HG03442 (cell line): ENCODE measurements at regions not wholly inside any gene's neighbourhood (a gene's known extent, or its start where the extent isn't known, plus 50 kb on each side); places are given as distances from the start of the nearest gene placed in this dataset.

Experiments used
- ATAC-seq: cut with Tn5 transposase; IDR thresholded peaks from one replicate; pipeline ENCODE4 v1.9.1; 2021; ENCODE audit warnings: mild to moderate bottlenecking, moderate library complexity; ENCODE audit not compliant: unreplicated experiment

DNA sequence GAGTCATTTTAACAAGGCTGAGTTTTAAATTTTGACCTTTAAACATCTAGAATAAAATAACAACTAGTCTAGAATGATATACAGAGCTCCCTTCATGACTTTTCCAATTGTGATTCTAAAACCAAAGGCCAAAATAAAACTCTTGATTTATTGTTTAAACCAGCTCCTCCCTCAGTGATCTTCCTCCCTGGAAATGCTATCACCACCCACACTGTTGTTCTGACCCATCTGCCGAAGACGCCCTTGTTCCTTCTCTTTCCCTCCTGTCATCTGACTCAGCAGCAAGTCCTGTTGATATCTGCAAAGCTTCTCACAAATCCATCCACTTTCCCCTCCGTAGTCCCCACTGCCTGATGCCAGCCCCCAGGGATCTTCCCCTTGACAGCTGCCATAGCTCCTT is 231.6 kb upstream of the DYNLRB2 start:
- no peak for ATAC-seq

DNA sequence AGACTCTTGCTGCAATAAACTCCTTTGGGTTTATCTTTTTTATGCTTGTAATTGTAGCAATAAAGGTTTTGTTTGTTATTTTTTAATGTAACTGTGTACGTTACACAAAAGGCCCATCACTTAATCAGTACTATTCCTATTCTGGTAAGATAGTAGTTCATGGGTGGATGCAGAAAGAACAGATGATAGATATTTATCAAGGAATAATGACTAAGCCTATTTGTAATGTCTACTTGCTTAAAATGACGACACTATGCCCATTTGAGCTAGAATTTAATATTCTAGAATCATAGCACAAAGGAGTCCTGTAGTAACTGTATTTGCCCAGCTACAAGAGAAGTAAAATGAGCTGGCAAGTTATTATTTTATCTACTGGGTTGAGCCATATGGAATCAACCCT is 235.4 kb upstream of the DYNLRB2 start:
- no peak for ATAC-seq

DNA sequence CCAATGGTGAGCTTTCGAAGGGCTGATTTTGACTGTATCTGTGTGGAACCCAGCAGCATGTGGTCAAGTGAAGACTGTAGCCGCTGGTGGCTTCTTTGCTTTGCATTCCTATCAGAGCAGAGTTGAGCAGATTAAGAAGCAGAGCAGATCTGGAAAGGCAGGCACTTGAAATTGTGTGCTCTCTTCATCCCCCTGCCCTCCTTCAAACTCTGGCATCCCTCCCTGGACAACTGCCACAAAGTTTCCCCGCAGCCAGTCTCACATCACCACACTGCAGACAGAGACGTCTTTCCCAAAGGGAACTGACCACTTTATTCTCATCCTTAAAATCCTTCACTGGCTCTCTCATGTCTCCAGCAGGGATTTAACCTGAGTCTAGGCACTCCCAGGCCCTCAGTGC is 237.1 kb upstream of the DYNLRB2 start:
- ATAC-seq, result no peak

DNA sequence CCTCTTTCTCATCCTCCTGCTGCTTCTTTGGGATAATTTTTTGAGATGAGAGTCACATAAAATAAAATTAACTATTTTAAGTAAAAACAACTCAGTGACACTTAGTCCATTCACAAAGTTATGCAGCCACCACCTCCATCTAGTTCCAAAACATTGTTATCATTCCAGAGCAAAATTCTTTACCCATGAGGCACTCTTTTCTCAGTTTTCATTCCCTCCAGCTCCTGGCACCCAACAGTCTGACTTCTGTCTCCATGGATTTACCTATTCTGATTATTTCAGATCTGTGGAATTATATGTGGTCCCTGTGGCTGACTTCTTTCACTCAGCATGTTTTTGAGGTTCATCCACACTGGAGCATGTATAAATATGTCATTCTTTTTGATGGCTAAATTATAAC is 239.9 kb upstream of the DYNLRB2 start:
- ATAC-seq, result no peak

DNA sequence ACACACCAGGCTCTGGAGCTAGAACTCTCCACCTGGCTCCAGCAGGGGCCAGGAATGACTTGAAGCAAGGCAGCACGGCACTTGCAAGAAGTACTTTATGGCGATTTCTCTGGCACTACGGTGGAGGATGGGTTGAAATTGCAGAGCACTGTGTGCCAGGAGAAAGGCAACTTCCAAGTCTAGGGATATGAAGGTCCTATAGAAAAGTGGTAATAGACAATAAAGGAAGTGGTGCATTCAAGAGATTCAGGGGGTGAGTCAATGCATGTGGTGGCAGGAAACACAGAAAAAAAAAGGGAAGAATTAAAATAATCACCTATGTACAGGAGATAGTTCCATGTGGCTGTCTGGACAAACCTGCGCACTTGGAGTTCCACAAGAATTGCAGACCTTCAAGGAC is 240.3 kb upstream of the DYNLRB2 start:
- ATAC-seq, result no peak

DNA sequence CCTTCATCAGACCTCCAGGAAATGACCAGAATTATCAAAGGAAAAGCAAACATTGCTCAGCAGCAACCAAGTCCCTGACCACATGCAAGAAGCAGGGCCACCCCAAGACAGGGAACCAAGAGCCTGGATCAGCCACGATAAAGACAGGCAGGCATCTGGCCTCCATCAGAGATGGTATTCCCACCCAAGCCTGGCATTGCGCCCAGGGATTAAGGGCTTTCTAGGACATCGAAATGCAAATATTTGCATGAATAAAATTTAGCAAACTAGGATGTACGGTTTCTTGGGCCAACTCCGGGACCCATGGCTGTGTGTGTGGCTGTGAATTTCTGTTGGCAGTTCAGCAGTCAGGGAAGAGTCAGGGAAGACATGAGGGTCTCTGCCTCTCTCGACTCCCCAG is 241.4 kb upstream of the DYNLRB2 start:
- ATAC-seq, result no peak

DNA sequence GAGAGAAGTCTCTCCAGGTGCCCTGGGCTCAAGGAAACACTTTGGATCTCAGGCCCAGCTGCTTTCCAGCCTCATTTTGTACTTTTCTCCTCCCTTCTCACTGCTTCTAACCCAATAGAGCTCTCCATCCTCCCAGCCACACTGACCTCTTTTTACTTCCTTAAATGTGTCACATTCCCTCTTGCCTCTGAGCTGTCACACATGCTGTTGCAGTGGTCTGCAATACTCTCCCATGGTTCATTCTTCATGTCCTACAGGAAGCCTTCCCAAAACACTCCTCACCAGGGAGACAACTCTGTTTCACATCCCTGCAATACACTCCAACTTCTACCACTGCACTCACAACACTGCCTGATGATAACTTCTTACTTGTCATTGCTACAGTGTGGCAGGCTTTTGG is 242.1 kb upstream of the DYNLRB2 start:
- ATAC-seq, result no peak

DNA sequence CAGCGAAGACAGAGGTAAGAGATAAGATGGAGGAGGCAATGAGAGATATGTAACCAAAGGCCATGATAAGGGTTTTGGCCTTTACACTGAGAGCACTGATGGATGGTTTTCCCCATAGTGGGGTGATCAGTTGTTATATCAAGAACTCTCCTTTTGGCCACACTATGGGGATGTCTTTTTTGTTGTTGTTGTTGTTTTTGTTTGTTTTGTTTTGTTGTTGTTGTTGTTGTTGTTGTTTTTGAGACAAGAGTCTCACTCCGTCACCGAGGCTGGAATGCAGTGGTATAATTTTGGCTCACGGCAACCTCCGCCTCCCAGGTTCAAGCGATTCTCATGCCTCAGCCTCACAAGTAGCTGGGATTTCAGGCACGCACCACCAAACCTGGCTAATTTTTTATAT is 244.8 kb upstream of the DYNLRB2 start:
- ATAC-seq, result no peak

DNA sequence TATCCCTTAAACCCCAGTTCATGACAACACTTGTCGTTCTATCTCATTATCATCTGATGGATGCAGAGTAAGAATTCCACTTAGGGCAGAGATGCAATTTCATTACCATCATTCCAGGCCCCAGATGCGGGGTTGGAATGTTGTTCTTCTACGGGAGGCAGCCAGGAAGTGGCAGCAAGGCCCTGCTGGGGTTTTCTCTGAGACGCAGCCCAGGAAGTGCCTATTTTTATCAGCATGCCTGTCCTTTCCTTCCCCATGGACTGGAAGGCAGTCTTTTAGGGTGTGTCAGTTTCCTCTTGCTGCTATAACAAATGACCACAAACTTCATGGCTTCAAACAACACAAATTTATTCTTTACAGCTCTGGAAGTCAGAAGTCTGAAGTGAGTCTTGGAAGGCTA is 246.6 kb upstream of the DYNLRB2 start:
- ATAC-seq, result no peak

DNA sequence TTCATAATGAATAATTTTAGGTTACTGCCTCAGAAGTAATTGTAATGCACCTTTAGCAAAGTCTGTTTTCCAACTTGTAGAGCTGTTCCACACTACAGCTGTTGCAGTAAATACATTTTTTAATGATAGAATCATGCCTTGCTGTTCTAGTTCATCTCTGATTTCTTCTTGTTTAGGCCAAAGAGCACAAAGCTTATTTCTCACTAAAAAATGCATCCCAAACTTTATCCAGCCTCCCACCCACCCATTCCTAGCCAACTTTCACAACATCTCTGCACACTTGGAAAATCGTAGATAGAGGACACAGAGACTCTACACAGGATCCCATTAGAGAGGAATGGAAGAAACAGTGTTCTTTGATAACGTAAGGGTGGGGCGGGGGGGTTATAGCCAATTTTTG is 252.2 kb upstream of the DYNLRB2 start:
- no peak for ATAC-seq

DNA sequence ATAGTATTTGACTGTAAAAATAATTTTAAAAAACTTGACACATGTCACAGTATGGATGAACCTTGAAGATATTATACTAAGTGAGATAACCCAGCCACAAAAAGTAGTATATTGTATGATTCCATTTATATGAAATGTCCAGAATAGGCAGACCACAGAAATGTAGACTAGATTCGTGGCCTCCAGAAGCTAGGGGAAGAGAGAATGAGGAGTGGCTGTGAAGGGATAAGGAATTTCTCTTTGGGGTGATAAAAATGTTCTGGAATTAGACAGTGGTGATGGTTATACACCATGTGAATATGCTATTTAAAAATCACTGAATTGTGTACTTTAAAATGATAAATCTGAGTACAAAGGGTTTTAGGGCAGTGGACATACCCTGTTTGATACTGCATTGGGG is 253.1 kb upstream of the DYNLRB2 start:
- no peak for ATAC-seq

DNA sequence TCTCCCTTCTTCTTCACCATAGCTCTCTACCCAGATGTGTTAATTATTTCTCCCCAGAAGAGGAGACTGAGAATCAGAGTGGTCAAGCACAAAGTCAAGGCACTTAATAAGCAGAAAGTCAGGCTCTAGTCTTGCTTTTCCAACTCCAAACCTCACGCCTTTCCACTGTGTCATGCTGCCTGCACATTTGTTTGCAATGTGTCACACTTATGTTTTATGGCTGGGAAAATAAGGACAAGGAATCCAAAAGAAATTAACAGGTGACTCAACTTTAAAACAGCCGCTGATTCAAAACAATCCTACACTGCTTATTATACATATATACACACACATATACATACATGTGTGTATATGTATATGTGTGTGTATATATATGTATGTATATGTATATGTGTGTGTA is 255.7 kb upstream of the DYNLRB2 start:
- no peak for ATAC-seq

DNA sequence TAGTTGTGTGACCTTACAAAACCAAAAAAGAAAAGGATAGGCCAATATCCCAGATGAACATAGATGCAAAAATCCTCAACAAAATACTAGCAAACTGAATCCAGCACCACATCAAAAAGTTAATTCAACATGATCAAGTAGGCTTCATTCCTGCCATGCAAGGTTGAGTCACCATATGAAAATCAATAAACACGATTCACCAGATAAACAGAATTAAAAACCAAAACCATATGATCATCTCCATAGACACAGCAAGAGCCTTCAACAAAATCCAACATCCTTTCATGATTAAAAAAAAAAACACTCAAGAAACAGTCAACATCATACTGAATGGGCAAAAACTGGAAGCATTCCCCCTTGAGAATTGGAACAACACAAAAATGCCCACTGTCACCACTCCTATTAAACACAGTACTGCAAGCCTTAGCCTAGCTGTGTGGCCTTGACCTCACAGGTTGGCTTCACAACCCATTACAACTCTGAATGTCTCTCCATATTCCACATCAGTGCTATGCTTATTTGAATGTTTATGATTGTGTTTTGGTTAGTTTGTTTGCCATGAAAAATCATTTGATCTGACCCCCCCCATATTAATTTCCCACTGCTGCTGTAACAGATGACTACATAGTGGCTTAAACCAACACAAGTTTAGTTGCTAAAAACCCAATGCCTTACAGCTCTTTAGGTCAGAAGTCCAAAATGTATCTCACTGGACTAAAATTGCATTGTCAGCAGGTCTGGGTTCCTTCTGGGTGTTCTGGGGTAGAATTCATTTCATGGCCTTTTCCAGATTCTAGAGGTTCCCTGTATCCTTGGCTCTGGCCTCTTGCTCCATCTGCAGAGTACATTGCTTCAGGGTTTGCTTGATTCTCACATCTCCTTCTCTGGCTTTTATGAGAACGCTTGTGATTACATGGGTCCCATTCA is 257.1 kb upstream of the DYNLRB2 start:
- ATAC-seq, result no peak

DNA sequence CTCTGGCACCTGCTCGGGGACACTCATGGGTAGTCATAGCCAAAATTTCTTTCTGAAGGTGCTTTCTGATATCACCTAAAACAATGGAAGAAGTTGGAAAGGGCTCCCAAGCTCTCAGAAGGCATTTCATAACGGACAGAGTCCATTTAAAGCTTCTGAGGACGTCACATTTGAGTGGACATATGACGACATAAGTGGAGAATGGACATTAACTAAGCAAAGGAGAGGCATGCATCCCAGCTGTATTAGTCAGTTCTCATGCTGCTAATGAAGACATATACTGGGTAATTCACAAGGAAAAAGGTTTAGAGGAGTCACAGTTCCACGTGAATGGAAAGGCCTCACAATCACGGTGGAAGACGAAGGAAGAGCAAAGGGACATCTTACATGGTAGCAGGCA is 260.2 kb upstream of the DYNLRB2 start:
- no peak for ATAC-seq

DNA sequence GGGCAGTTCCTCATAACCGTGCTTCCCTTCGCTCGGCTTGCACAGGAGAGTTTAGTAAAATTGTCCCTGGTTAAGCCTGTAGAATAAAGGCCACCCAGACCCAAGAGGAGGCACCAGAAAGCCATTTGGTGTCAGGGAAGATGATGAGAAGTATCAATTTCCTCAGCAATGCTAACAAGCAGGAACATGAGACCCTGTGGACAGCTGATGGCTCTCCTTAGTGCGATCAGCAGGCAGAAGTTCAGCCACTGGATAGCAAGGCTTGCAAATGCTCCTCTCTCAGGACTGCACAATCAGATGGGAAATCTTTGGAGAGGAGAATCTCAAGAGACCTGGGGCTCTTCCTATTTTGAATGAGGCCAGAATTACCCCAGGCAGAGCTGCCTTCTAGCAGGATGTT is 261.1 kb upstream of the DYNLRB2 start:
- no peak for ATAC-seq

DNA sequence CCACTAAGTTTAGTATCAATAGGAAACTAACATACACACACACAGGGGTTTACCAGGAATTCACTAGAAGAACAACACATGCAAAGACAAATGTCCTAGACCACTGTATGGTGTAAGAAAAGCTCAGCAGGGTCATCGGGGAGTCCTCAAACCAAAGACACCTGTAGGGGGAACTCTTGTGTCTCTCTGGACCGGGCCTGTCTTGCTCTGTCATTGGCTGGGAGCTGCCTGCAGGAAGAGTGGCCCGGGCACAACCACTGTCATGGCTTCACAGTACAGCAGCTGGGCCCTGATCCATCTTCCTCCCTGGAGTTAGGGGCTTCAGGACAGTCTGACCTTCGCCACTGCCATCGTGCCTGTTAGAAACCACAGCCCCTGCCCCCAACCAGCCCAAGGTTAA is 263.6 kb upstream of the DYNLRB2 start:
- no peak for ATAC-seq

DNA sequence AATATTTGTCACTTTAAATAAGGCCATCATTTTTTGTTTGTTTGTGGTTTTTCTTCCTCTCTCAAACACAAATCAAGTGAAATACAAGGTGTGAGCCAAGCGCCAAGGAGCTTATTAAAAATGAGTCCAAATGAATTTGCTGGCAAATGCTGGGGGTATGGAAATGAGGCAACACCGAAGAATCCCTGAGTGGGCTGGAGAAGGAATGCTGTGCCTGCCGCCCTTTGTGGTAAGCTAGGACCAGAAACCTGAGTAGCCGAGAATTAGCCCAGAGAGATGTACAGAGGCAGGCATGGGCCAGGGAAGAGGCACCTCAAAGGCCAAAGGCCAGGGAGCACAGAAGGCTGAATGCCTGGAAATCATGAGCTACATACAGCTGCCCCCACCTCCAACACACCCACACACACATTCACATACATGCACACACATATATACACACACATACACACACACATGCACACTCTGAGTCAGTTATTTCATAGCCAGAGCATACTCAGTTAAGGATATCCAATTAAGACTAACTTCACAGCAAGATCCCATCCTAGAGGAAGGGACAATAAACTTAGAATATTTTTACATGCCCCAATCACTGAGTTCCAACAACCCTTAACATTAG is 266.1 kb upstream of the DYNLRB2 start:
- ATAC-seq, result no peak

DNA sequence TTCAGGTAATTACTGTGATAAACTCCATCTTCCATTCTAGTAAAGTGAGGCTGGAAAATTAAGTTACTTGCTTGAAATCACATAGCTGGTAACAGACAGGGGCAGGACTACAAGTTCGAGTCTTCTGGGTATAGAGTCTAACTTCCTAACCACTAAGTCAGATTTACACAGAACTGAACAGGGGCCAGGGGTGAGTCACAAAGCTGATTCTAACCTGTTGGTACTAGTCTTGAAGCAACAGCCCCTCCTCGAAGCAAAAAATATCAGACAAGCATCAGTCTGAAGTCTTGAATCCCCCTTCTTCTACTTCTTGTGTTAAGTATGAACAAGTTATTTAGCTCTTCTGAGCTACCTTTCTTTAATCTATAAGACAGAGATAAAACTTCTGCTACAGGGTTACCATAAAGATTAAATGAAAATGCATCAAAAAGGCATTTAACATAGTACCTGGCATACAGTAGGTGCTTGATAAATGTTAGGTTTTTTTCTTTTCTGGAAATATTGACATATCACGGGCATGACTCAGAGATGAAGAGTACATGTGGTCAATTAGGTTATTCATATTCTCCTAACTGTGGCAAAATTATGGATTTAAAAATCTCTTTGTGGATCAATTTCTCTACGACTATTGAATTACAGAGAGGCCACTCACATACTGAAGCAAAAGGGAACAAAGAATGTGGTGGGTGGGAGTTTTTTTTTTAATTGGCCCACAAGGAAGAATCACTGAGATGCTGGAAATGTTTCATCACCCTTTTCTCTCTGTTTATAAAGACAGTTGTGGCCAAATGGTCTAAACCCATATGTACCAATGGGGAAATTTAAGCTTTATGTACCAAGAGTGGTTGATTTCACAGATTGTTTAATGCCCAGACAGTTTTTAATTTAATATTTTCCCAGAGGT is 266.9 kb upstream of the DYNLRB2 start:
- ATAC-seq, result no peak

DNA sequence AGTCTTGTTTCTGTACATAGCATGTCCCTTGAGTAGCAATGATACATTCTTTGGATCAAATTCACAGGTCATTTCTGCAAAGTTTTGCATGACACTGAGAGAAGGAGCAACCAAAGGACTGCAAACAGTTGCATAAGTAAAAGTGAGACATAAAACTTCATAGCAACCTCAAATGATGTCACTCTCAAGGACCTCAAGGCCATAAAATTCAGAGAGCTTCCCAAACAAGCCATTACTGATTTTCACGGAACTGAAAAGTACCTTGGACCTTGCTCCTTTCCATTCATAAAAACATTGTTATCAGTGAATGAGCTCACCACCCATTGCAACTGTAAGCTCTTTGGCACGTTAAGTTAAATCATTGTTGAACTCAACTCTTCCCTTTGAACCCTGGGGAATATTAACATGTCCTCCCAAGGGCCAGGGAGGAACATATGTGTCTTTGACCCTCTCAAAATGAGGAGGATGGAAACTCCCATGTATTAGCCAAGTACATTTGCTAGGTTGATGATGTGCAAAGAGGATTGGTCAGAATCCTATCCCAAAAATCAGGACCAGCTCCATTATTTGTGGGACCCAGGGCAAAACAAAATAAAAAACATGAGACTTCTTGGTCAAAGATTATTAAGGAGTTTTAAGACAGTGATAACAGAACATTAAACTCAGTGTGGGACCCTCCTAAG is 275.0 kb upstream of the DYNLRB2 start:
- no peak for ATAC-seq

DNA sequence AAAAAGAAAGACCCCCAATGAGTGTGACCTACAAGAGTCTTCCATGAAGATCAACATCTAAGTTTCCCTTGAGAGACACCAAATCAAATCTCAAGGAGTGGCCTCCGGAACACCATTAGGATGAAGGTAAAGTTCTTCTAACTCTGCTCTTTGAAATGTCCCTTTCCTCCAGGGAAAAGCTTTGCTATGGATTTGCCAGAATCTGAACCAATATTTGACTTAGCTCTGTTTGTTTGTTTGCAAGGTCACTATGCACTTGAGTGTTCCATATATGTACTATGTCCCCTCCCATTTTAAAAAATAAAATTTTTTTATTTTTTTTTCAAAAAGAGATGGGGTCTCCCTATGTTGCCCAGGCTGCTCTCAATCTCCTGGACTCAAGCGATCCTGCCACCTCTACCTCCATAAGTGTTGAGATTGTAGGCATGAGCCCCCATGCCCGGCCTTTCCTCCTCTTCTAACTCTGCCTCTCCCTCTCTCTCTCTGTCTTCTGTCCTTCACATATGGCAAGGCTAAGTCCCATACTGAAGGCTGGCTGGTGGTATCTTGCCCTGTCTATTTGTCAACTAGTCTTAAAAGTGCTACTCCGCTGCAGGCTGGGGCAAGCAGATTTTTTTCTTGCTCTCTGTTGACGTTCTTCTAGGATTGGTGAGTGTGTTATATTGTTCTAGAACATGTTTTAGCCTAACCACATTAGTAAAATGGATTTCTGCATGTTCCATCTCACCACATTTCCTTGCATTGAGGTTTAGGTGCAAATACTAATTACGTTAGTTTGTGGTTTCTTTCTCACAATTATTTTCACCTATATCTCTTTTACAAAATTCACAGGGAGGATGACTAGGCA is 276.7 kb upstream of the DYNLRB2 start:
- ATAC-seq, result no peak
